Choroid plexus epithelial cell (primary cell): ENCODE measurements at regions not wholly inside any gene's neighbourhood (a gene's known extent, or its start where the extent isn't known, plus 50 kb on each side); places are given as distances from the start of the nearest gene placed in this dataset.

ENCODE experiments used
- DNase-seq: peaks from one replicate; pipeline ENCODE4 v3.0.0-alpha.2; 2010; ENCODE audit warnings: low read depth
- H3K4me3 ChIP-seq: 2 replicates; pipeline ENCODE4 v1.5.1; 2011; ENCODE audit warnings: low read depth, mild to moderate bottlenecking, control low read depth, low read length, moderate library complexity
- TF ChIP-seq, protein P1 (sequence below): conservative IDR thresholded peaks from 2 replicates; pipeline ENCODE4 v1.5.1; 2011; ENCODE audit warnings: low read depth, mild to moderate bottlenecking, control low read depth, inconsistent platforms, low read length, moderate library complexity

DNA sequence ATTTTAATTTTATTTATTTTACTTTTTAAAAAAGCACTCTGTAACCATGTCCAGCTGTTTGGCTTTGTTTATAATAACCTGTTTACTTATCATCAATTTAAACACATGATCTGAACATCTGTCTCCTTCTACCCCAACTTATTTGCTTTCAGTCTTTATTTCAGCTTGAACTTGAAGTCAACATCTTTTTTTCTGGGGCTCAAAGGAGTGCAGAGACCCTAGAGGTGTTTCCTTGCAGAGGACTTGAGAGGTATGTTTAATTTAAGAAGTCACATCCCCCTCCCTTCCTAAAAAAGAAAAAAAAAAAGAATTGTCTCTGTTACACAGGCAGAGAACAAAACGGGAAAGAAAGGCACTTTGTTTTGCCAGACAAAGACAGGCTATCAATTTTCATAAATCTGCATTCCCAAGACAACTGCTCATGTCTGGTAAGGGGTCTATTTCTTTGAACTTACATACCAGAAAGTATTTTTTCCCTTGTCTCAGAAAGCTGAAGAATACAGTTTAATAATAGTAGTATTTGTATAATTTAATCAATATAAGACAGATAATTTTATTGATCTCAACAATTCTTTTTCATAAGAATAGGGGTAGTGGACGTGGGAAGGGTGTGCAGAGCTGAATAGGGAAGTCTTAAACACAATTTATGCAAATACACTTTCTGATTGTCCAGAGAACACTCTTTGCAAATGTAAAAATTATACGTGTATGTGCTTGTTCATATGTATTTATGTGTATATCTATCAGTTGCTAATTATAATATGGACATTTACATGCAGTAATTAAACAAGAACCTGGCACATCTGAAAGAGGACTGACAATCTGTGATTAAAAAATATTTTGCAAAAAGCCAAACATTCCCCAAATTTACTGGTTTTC is 109.7 kb upstream of the PDZRN3 start:
- no peak overlapping the region for H3K4me3 ChIP-seq
- TF ChIP-seq, protein P1, sequence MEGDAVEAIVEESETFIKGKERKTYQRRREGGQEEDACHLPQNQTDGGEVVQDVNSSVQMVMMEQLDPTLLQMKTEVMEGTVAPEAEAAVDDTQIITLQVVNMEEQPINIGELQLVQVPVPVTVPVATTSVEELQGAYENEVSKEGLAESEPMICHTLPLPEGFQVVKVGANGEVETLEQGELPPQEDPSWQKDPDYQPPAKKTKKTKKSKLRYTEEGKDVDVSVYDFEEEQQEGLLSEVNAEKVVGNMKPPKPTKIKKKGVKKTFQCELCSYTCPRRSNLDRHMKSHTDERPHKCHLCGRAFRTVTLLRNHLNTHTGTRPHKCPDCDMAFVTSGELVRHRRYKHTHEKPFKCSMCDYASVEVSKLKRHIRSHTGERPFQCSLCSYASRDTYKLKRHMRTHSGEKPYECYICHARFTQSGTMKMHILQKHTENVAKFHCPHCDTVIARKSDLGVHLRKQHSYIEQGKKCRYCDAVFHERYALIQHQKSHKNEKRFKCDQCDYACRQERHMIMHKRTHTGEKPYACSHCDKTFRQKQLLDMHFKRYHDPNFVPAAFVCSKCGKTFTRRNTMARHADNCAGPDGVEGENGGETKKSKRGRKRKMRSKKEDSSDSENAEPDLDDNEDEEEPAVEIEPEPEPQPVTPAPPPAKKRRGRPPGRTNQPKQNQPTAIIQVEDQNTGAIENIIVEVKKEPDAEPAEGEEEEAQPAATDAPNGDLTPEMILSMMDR, result no peak
- peak; percentile 41 for DNase-seq

DNA sequence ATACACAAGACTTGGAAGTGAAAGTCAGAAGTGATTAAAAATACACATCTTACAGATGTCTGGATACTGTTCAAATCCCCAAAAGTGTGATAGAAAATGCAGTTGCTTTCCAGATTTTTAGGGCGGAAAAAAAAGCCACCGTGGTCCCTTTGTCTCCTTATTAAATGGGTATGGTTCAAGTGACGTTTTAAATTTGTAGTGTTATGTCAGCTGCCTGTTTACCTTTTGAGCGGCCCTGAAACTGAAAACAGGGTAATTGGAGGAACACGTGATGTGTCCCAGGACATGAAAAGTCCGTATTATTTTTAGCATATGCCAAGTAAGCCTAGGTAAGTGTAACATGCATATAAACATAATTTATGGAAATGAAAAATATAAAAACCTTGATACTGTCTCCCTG is 109.0 kb upstream of the PDZRN3 start:
- no peak overlapping the region for H3K4me3 ChIP-seq
- TF ChIP-seq, protein P1, result no peak
- DNase-seq, result no peak

GRCh38 chr3:73729969-73730440 is 105.3 kb upstream of the PDZRN3 start:
- DNase-seq, result peak; percentile 43
- H3K4me3 ChIP-seq, result no peak overlapping the region
- TF ChIP-seq, protein P1, result no peak

- TF ChIP-seq, protein P1, result no peak
- no peak overlapping the region for H3K4me3 ChIP-seq
- DNase-seq, result peak; percentile 14
These were observed 103.1 kb upstream of the PDZRN3 start for GRCh38 chr3:73727854-73728253.

- peak; percentile 98 for DNase-seq
- TF ChIP-seq, protein P1, result no peak
- H3K4me3 ChIP-seq, result no peak overlapping the region
These were observed 102.5 kb upstream of the PDZRN3 start for GRCh38 chr3:73727117-73727821.

DNA sequence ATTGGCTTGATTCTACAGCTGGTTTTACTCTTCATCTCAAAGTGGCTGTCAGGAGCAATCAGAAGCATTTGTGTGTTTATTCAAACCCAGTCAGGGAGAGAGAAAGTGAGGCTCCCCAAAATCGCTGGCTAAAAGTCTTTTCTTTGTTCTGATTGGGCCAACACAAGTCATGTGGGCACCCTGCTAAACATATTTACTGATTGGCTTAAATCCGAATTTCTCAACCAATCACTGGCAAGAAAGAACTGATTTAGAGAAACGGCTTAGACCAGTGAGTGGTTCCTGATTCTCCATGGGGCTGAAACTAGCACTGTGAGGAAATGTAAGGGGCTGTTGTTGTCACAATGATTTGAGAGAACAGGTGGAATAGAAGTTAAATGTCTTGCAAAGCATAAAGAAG is 98.9 kb upstream of the PDZRN3 start:
- TF ChIP-seq, protein P1, result no peak
- no peak for DNase-seq
- H3K4me3 ChIP-seq, result no peak overlapping the region

GRCh38 chr3:73719861-73720260 is 95.1 kb upstream of the PDZRN3 start:
- TF ChIP-seq, protein P1, result no peak
- peak overlapping the region; percentile 20 for H3K4me3 ChIP-seq
- peak; percentile 75 for DNase-seq
